GM18867 (cell line): ENCODE measurements at regions not wholly inside any gene's neighbourhood (a gene's known extent, or its start where the extent isn't known, plus 50 kb on each side); places are given as distances from the start of the nearest gene placed in this dataset.

ENCODE experiments used
- ATAC-seq: cut with Tn5 transposase; IDR thresholded peaks from one replicate; pipeline ENCODE4 v1.9.1; 2021; ENCODE audit warnings: mild to moderate bottlenecking, moderate library complexity; ENCODE audit not compliant: unreplicated experiment

GRCh38 chr21:34192646-34193285, 119.4 kb downstream of the MRPS6 start:
- no peak for ATAC-seq

GRCh38 chr21:34195335-34195734, 122.0 kb downstream of the MRPS6 start:
- ATAC-seq: no peak

- no peak for ATAC-seq
Measured at GRCh38 chr21:34196996-34197395, 123.6 kb downstream of the MRPS6 start.

- ATAC-seq: no peak
Measured at GRCh38 chr21:34197561-34197960, 124.2 kb downstream of the MRPS6 start.

- ATAC-seq: no peak
Measured at GRCh38 chr21:34198231-34199120, 125.1 kb downstream of the MRPS6 start.

GRCh38 chr21:34199121-34199910, 125.9 kb downstream of the MRPS6 start:
- ATAC-seq: no peak

GRCh38 chr21:34200288-34200905, 127.0 kb downstream of the MRPS6 start:
- no peak for ATAC-seq

- ATAC-seq: no peak
Measured at GRCh38 chr21:34201001-34201400, 127.6 kb downstream of the MRPS6 start.

- ATAC-seq: no peak
Measured at GRCh38 chr21:34201481-34201858, 128.1 kb downstream of the MRPS6 start.

- no peak for ATAC-seq
Measured at GRCh38 chr21:34202553-34203372, 129.4 kb downstream of the MRPS6 start.

- no peak for ATAC-seq
Measured at GRCh38 chr21:34203851-34204420, 130.6 kb downstream of the MRPS6 start.

- no peak for ATAC-seq
Measured at GRCh38 chr21:34204481-34205439, 131.4 kb downstream of the MRPS6 start.

- peak; percentile 49 for ATAC-seq
Measured at GRCh38 chr21:34205811-34206571, 132.6 kb downstream of the MRPS6 start.

- no peak for ATAC-seq
Measured at GRCh38 chr21:34213959-34214358, 140.6 kb downstream of the MRPS6 start.

- ATAC-seq: no peak
Measured at GRCh38 chr21:34215501-34215900, 142.1 kb downstream of the MRPS6 start.

GRCh38 chr21:34215911-34216717, 142.7 kb downstream of the MRPS6 start:
- ATAC-seq: no peak

GRCh38 chr21:34216718-34217032, 143.3 kb downstream of the MRPS6 start:
- no peak for ATAC-seq
